GM23248 (cell line): ENCODE measurements at regions not wholly inside any gene's neighbourhood (a gene's known extent, or its start where the extent isn't known, plus 50 kb on each side); places are given as distances from the start of the nearest gene placed in this dataset.

ENCODE experiments used
- EZH2 ChIP-seq: fragments of 200-600 bp; sonication (generic); IDR thresholded peaks from 2 replicates; pipeline ENCODE4 v1.6.1; 2018; ENCODE audit warnings: antibody characterized with exemption, mild to moderate bottlenecking; ENCODE audit not compliant: insufficient read depth, poor library complexity, severe bottlenecking
- EZH2phosphoT487 ChIP-seq: fragments of 200-600 bp; sonication (generic); IDR thresholded peaks from 2 replicates; pipeline ENCODE4 v1.6.1; 2018; ENCODE audit warnings: antibody characterized with exemption, moderate library complexity, mild to moderate bottlenecking, low read depth; ENCODE audit not compliant: insufficient read depth

DNA sequence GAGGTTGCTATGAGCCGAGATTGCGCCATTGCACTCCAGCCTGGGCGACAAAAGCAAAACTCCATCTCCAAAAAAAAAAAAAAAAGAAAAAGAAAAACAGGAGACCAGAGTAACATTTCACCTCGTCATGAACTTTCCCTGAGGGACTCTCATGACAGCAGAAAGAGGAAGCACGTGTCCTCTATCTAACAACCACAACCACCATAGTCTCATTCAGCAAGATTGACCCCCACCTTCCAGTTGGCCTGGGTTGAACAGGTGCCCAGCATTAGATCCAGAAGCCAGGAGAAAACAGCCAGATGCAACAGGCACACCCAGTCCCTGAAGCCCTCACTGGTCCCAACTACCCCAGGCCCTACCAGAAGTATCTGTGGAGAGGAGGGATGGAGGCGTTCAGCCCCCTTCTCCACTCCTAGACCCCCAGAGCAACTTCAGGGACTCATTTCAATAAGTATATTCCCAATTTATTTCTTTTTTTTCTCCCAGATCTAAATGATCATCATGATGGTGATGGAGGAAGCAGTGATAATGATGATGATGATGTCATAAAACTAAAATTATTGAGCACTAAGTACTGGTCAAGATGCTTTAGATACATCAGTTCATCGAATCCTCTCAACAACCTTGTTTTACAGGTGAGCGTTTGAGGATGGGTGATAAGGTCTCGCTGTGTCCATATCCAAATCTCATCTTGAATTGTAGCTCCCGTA, 235.0 kb downstream of the EFCAB11 start:
- no peak for TF ChIP-seq EZH2
- TF ChIP-seq EZH2phosphoT487 = no peak
